WTC11 (cell line): ENCODE measurements at regions not wholly inside any gene's neighbourhood (a gene's known extent, or its start where the extent isn't known, plus 50 kb on each side); places are given as distances from the start of the nearest gene placed in this dataset.

Experiments
- ATAC-seq: fragments of 200-7000 bp; cut with Tn5 transposase; 2 replicates; pipeline ENCODE4 v1.10.0; 2021; ENCODE audit warnings: mild to moderate bottlenecking, moderate library complexity
- CTCF ChIA-PET: fragments of 300-600 bp; sonication (Branson Sonifier 250); formaldehyde crosslinking; loops from one replicate; lab custom pipeline; 2021; ENCODE audit warnings: antibody characterized with exemption; lab: Charles Lee
- POLR2A ChIA-PET: fragments of 350-600 bp; sonication (Branson Sonifier 250); formaldehyde crosslinking; loops from one replicate; lab custom pipeline; 2021; ENCODE audit warnings: antibody characterized with exemption; lab: Charles Lee
- DNase-seq: peaks from one replicate; pipeline ENCODE4 v3.0.0; 2021; ENCODE audit warnings: low spot score
- H3K27ac Mint-ChIP-seq: 2 replicates; pipeline ENCODE4 v1.8.0; 2021; ENCODE audit warnings: mixed read lengths
- H3K27me3 Mint-ChIP-seq: 2 replicates; pipeline ENCODE4 v1.8.0; 2021; ENCODE audit warnings: low read depth, mild to moderate bottlenecking, moderate library complexity, mixed read lengths
- H3K36me3 Mint-ChIP-seq: 2 replicates; pipeline ENCODE4 v1.8.0; 2021; ENCODE audit warnings: mixed read lengths
- H3K4me1 Mint-ChIP-seq: 2 replicates; pipeline ENCODE4 v1.8.0; 2022; ENCODE audit warnings: mixed read lengths
- H3K4me3 Mint-ChIP-seq: 2 replicates; pipeline ENCODE4 v1.8.0; 2021; ENCODE audit warnings: mild to moderate bottlenecking, moderate library complexity, mixed read lengths
- H3K9me3 Mint-ChIP-seq: 2 replicates; pipeline ENCODE4 v1.8.0; 2021; ENCODE audit warnings: mixed read lengths
- CBFB ChIP-seq: sonication (generic); formaldehyde crosslinking; IDR thresholded peaks from 2 replicates; pipeline ENCODE4 v1.8.1; 2022; ENCODE audit warnings: mild to moderate bottlenecking, low read depth, missing genetic modification reagents
- ELF4 ChIP-seq: sonication (generic); formaldehyde crosslinking; IDR thresholded peaks from 2 replicates; pipeline ENCODE4 v1.8.1; 2022; ENCODE audit warnings: low read depth, mild to moderate bottlenecking, moderate library complexity, missing genetic modification reagents
- JAZF1 ChIP-seq: fragments of 250-450 bp; sonication (Bioruptor Pico); IDR thresholded peaks from 2 replicates; pipeline ENCODE4 v1.9.0; 2021; ENCODE audit warnings: moderate library complexity, mild to moderate bottlenecking, inconsistent platforms
- NFATC4 ChIP-seq: fragments of 250-450 bp; sonication (Bioruptor Pico); IDR thresholded peaks from 2 replicates; pipeline ENCODE4 v1.9.0; 2021; ENCODE audit warnings: mild to moderate bottlenecking
- PRRX2 ChIP-seq: fragments of 250-450 bp; sonication (Bioruptor Pico); IDR thresholded peaks from 2 replicates; pipeline ENCODE4 v1.8.0; 2021; ENCODE audit warnings: mild to moderate bottlenecking
- RORB ChIP-seq: fragments of 250-450 bp; sonication (Bioruptor Pico); IDR thresholded peaks from 2 replicates; pipeline ENCODE4 v1.9.0; 2021; ENCODE audit warnings: mild to moderate bottlenecking
- ZBTB21 ChIP-seq: sonication (generic); formaldehyde crosslinking; IDR thresholded peaks from 2 replicates; pipeline ENCODE4 v1.8.1; 2023; ENCODE audit warnings: mild to moderate bottlenecking, missing genetic modification reagents, borderline replicate concordance
- ZNF317 ChIP-seq: sonication (generic); formaldehyde crosslinking; IDR thresholded peaks from 2 replicates; pipeline ENCODE4 v1.8.1; 2023; ENCODE audit warnings: low read depth, mild to moderate bottlenecking, moderate library complexity, missing genetic modification reagents, borderline replicate concordance
- ZNF396 ChIP-seq: fragments of 250-450 bp; sonication (Bioruptor Pico); IDR thresholded peaks from 2 replicates; pipeline ENCODE4 v1.8.0; 2021; ENCODE audit warnings: mild to moderate bottlenecking, moderate library complexity, borderline replicate concordance
- TF ChIP-seq, protein P1 (sequence below): sonication (generic); formaldehyde crosslinking; IDR thresholded peaks from 2 replicates; pipeline ENCODE4 v1.8.1; 2022; ENCODE audit warnings: low read depth, mild to moderate bottlenecking, moderate library complexity, missing genetic modification reagents, borderline replicate concordance
- TF ChIP-seq, protein P2 (sequence below): fragments of 250-450 bp; sonication (Bioruptor Pico); IDR thresholded peaks from 2 replicates; pipeline ENCODE4 v1.8.0; 2021; ENCODE audit warnings: mild to moderate bottlenecking
- TF ChIP-seq, protein P3 (sequence below): sonication (generic); formaldehyde crosslinking; IDR thresholded peaks from 2 replicates; pipeline ENCODE4 v1.8.1; 2023; ENCODE audit warnings: mild to moderate bottlenecking, missing genetic modification reagents
- TF ChIP-seq, protein P4 (sequence below): sonication (generic); formaldehyde crosslinking; IDR thresholded peaks from 2 replicates; pipeline ENCODE4 v1.8.1; 2023; ENCODE audit warnings: mild to moderate bottlenecking, missing genetic modification reagents, moderate library complexity
- TF ChIP-seq, protein P5 (sequence below): sonication (generic); formaldehyde crosslinking; IDR thresholded peaks from 2 replicates; pipeline ENCODE4 v1.8.1; 2023; ENCODE audit warnings: mild to moderate bottlenecking, moderate library complexity, missing genetic modification reagents
- TF ChIP-seq, protein P6 (sequence below): fragments of 250-450 bp; sonication (Bioruptor Pico); IDR thresholded peaks from 2 replicates; pipeline ENCODE4 v2.1.2; 2022; ENCODE audit warnings: mild to moderate bottlenecking, moderate library complexity
- TF ChIP-seq, protein P7 (sequence below): fragments of 200-600 bp; IDR thresholded peaks from 2 replicates; pipeline ENCODE4 v1.8.0; 2022; ENCODE audit warnings: antibody characterized with exemption
- TF ChIP-seq, protein P8 (sequence below): sonication (generic); formaldehyde crosslinking; IDR thresholded peaks from 2 replicates; pipeline ENCODE4 v1.8.0; 2023; ENCODE audit warnings: missing genetic modification reagents

DNA sequence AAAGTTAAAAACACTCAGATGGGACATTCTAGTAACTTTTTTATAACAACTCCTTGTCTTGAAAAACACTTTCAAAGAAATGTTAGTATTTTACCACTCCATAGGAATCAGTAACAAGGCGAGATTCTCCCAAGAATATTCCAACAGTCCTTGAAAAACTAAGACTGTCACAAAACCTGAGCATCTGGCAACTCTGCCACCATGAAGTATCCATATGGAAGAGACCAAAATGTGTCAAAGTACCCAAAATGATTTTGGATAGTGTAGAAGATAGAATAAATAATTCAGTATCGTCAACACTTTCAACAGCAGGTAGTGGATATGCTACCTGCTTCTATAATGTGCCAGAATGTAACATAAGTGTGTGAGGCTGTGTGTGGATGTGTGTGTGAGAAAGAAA, 361.8 kb downstream of the ZEB2 start:
- ATAC-seq = no peak
- ChIA-PET CTCF (no interaction called here), POLR2A (no interaction called here)
- DNase-seq = no peak
- H3K27me3 Mint-ChIP-seq = no peaks in the 10 kb centered on the region
- TF ChIP-seq, protein P1, sequence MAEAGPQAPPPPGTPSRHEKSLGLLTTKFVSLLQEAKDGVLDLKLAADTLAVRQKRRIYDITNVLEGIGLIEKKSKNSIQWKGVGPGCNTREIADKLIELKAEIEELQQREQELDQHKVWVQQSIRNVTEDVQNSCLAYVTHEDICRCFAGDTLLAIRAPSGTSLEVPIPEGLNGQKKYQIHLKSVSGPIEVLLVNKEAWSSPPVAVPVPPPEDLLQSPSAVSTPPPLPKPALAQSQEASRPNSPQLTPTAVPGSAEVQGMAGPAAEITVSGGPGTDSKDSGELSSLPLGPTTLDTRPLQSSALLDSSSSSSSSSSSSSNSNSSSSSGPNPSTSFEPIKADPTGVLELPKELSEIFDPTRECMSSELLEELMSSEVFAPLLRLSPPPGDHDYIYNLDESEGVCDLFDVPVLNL (CRISPR knock-in tag) = no peak
- TF ChIP-seq, protein P2, sequence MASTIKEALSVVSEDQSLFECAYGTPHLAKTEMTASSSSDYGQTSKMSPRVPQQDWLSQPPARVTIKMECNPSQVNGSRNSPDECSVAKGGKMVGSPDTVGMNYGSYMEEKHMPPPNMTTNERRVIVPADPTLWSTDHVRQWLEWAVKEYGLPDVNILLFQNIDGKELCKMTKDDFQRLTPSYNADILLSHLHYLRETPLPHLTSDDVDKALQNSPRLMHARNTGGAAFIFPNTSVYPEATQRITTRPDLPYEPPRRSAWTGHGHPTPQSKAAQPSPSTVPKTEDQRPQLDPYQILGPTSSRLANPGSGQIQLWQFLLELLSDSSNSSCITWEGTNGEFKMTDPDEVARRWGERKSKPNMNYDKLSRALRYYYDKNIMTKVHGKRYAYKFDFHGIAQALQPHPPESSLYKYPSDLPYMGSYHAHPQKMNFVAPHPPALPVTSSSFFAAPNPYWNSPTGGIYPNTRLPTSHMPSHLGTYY = no peak
- TF ChIP-seq JAZF1 (no peak), ZNF317 (CRISPR knock-in tag) (no peak)
- TF ChIP-seq, protein P3, sequence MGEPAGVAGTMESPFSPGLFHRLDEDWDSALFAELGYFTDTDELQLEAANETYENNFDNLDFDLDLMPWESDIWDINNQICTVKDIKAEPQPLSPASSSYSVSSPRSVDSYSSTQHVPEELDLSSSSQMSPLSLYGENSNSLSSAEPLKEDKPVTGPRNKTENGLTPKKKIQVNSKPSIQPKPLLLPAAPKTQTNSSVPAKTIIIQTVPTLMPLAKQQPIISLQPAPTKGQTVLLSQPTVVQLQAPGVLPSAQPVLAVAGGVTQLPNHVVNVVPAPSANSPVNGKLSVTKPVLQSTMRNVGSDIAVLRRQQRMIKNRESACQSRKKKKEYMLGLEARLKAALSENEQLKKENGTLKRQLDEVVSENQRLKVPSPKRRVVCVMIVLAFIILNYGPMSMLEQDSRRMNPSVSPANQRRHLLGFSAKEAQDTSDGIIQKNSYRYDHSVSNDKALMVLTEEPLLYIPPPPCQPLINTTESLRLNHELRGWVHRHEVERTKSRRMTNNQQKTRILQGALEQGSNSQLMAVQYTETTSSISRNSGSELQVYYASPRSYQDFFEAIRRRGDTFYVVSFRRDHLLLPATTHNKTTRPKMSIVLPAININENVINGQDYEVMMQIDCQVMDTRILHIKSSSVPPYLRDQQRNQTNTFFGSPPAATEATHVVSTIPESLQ (CRISPR knock-in tag) = no peak
- TF ChIP-seq, protein P4, sequence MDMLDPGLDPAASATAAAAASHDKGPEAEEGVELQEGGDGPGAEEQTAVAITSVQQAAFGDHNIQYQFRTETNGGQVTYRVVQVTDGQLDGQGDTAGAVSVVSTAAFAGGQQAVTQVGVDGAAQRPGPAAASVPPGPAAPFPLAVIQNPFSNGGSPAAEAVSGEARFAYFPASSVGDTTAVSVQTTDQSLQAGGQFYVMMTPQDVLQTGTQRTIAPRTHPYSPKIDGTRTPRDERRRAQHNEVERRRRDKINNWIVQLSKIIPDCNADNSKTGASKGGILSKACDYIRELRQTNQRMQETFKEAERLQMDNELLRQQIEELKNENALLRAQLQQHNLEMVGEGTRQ (CRISPR knock-in tag) = no peak
- no peak overlapping the region for H3K4me3 Mint-ChIP-seq
- no peaks in the 10 kb centered on the region for H3K9me3 Mint-ChIP-seq
- H3K36me3 Mint-ChIP-seq = no peaks in the 10 kb centered on the region
- no peak overlapping the region for H3K27ac Mint-ChIP-seq
- H3K4me1 Mint-ChIP-seq = peaks cover 19% of the 10 kb centered on the region

DNA sequence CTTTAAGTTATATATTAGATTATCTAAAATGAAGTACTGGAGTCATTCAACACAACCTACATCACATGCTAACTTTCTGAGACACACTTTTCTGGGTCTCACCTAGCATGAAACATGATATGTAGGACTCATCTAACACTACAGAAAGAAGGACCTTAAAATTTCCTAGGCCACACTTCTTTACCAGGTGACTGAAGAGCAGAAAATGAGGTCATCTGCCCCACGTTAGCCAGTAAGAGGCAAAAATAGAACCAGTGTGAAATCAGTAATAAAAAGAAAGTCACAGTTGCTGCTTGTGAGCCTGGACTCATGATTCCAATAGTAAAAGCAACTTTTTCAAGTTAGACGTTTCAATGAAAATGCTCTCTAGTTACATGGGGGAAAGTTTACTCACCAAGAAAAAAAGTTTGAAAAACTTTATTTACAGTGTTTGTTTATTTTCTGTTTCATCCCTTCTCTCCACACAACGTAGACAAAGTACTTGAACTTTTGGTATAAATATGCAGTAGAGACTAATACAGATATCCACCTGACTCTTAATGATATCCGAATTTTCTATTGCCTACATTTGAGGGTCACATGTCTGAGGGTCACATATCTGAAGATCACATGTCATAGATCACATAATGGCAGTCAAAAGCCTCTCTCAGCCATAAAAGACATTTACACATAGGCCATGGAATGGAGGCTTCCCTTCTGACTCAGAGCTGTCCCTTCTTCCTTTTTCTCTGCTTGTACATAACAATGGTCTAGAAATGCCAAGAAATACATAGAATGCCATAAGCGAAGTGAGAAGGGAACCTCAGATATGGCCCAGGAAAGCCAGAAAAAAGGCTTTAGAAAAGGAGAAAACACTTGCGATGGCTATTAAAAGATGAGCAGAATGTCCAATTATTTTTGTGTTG, 362.9 kb downstream of the ZEB2 start:
- no peaks in the 10 kb centered on the region for H3K9me3 Mint-ChIP-seq
- TF ChIP-seq CBFB (CRISPR knock-in tag) (no peak), ELF4 (CRISPR knock-in tag) (no peak), ZNF396 (CRISPR knock-in tag) (no peak), RORB (no peak), NFATC4 (no peak), ZBTB21 (CRISPR knock-in tag) (no peak), PRRX2 (no peak)
- TF ChIP-seq, protein P5, sequence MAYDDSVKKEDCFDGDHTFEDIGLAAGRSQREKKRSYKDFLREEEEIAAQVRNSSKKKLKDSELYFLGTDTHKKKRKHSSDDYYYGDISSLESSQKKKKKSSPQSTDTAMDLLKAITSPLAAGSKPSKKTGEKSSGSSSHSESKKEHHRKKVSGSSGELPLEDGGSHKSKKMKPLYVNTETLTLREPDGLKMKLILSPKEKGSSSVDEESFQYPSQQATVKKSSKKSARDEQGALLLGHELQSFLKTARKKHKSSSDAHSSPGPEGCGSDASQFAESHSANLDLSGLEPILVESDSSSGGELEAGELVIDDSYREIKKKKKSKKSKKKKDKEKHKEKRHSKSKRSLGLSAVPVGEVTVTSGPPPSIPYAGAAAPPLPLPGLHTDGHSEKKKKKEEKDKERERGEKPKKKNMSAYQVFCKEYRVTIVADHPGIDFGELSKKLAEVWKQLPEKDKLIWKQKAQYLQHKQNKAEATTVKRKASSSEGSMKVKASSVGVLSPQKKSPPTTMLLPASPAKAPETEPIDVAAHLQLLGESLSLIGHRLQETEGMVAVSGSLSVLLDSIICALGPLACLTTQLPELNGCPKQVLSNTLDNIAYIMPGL (CRISPR knock-in tag) = no peak
- TF ChIP-seq, protein P6, sequence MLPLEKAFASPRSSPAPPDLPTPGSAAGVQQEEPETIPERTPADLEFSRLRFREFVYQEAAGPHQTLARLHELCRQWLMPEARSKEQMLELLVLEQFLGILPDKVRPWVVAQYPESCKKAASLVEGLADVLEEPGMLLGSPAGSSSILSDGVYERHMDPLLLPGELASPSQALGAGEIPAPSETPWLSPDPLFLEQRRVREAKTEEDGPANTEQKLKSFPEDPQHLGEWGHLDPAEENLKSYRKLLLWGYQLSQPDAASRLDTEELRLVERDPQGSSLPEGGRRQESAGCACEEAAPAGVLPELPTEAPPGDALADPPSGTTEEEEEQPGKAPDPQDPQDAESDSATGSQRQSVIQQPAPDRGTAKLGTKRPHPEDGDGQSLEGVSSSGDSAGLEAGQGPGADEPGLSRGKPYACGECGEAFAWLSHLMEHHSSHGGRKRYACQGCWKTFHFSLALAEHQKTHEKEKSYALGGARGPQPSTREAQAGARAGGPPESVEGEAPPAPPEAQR = no peak
- TF ChIP-seq, protein P7, sequence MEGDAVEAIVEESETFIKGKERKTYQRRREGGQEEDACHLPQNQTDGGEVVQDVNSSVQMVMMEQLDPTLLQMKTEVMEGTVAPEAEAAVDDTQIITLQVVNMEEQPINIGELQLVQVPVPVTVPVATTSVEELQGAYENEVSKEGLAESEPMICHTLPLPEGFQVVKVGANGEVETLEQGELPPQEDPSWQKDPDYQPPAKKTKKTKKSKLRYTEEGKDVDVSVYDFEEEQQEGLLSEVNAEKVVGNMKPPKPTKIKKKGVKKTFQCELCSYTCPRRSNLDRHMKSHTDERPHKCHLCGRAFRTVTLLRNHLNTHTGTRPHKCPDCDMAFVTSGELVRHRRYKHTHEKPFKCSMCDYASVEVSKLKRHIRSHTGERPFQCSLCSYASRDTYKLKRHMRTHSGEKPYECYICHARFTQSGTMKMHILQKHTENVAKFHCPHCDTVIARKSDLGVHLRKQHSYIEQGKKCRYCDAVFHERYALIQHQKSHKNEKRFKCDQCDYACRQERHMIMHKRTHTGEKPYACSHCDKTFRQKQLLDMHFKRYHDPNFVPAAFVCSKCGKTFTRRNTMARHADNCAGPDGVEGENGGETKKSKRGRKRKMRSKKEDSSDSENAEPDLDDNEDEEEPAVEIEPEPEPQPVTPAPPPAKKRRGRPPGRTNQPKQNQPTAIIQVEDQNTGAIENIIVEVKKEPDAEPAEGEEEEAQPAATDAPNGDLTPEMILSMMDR = no peak
- TF ChIP-seq, protein P8, sequence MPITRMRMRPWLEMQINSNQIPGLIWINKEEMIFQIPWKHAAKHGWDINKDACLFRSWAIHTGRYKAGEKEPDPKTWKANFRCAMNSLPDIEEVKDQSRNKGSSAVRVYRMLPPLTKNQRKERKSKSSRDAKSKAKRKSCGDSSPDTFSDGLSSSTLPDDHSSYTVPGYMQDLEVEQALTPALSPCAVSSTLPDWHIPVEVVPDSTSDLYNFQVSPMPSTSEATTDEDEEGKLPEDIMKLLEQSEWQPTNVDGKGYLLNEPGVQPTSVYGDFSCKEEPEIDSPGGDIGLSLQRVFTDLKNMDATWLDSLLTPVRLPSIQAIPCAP (CRISPR knock-in tag) = no peak
- H3K27ac Mint-ChIP-seq = peak overlapping the region; percentile 43; the same call in 1 of the 2 replicates
- ATAC-seq (peak; percentile 22; the same call in 1 of the 2 replicates), DNase-seq (no peak)
- H3K4me3 Mint-ChIP-seq = no peak overlapping the region
- no peaks in the 10 kb centered on the region for H3K27me3 Mint-ChIP-seq
- H3K4me1 Mint-ChIP-seq = peaks cover 20% of the 10 kb centered on the region
- H3K36me3 Mint-ChIP-seq = no peaks in the 10 kb centered on the region
- POLR2A ChIA-PET = interaction anchor here (0.5 kb wide), 1 partner anchor 11 kb away, joined by 5 read pairs; no protein-coding TSS in a partner anchor
- CTCF ChIA-PET = no interaction called here
